ENCODE measurements at regions not wholly inside any gene's neighbourhood (a gene's known extent, or its start where the extent isn't known, plus 50 kb on each side); places are given as distances from the start of the nearest gene placed in this dataset.

DNA sequence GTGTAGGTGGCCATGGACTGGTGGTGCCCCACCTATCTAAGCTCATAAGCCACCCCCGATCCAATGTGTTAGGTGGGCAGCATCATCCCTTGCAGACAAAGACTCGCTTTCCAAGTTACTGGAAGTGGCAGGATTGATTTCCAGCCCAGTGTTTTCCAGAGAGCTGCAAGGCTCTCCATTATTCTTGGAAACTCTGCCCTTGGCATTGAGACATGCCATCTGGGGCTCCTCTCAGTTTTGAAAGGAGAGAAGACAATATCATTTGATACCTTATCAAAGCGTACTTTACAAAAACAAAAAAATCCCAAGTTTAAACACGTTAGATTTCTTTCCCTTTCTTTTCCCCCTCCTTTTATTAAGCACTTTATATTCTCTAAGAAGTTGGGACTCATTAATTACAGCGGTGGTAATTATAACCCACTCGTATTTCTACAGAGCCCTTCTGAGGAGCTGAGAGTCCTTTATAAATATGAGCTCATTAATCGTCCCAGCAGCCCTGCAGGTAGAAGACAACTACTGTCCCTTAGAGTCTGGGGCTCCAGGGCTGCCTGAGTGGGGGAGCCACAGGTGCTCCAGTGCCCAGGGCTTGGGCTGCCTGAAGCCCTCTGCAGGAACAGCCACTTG lies 226.1 kb downstream of the TLE3 start:
- TF ChIP-seq CTCF (IDR thresholded peaks at IDR 0.05) = no peak
- TF ChIP-seq POLR2A (IDR thresholded peaks at IDR 0.05) = no peak
